ENCODE measurements at regions not wholly inside any gene's neighbourhood (a gene's known extent, or its start where the extent isn't known, plus 50 kb on each side); places are given as distances from the start of the nearest gene placed in this dataset.

DNA sequence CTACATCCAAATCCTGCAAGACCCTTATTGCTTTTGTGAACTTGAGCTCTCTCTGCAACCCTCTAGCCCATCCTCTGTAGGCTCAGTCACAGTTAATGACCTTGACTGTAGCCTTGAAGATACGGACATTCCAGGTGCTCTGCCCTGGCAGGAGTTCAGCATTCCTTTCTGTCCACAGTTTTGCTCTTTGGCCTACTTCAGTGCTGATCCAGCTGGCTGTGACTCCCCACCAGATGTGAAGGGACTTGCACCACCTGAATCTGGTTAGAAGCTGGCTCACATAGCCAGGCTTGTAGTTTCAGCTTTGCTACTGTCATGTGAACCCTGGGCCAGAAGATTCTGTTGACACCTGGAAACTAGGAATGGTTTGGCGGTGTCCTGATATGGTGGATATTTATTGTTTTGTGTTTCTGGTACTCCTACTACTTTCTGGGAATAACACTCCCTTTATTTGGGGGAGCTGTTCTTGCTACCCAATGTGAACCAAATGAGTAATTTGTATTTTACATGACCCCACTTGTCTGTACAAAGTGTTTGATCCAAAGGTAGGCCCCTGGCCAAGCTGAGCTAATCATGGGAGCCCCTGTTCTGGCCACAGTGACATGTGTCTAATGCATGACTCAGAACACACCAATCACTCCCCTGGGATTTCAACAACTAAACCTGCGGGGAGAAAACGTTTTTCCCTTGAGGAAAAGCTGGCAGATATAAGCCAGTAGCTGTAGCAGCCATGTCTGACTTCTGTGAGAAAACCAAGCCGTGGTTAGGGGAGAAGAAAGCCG, 73.4 kb downstream of the CDCA7 start:
- TF ChIP-seq, protein P1, sequence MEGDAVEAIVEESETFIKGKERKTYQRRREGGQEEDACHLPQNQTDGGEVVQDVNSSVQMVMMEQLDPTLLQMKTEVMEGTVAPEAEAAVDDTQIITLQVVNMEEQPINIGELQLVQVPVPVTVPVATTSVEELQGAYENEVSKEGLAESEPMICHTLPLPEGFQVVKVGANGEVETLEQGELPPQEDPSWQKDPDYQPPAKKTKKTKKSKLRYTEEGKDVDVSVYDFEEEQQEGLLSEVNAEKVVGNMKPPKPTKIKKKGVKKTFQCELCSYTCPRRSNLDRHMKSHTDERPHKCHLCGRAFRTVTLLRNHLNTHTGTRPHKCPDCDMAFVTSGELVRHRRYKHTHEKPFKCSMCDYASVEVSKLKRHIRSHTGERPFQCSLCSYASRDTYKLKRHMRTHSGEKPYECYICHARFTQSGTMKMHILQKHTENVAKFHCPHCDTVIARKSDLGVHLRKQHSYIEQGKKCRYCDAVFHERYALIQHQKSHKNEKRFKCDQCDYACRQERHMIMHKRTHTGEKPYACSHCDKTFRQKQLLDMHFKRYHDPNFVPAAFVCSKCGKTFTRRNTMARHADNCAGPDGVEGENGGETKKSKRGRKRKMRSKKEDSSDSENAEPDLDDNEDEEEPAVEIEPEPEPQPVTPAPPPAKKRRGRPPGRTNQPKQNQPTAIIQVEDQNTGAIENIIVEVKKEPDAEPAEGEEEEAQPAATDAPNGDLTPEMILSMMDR (IDR thresholded peaks at IDR 0.05; ENCODE audit: low read depth, low read length): no peak
- no peak for TF ChIP-seq POLR2A (IDR thresholded peaks at IDR 0.05; ENCODE audit: extremely low read depth, insufficient read length)
- TF ChIP-seq, protein P2, sequence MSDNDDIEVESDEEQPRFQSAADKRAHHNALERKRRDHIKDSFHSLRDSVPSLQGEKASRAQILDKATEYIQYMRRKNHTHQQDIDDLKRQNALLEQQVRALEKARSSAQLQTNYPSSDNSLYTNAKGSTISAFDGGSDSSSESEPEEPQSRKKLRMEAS (IDR thresholded peaks at IDR 0.05; ENCODE audit: low read depth, low read length): no peak

All from NB4 (cell line).